GM12874 (cell line): ENCODE measurements at regions not wholly inside any gene's neighbourhood (a gene's known extent, or its start where the extent isn't known, plus 50 kb on each side); places are given as distances from the start of the nearest gene placed in this dataset.

Experiments
- CTCF ChIP-seq: IDR thresholded peaks from 2 replicates; pipeline ENCODE4 v1.5.1; 2011; ENCODE audit warnings: low read depth, mild to moderate bottlenecking, control low read depth, low read length, moderate library complexity; ENCODE audit not compliant: insufficient read depth

DNA sequence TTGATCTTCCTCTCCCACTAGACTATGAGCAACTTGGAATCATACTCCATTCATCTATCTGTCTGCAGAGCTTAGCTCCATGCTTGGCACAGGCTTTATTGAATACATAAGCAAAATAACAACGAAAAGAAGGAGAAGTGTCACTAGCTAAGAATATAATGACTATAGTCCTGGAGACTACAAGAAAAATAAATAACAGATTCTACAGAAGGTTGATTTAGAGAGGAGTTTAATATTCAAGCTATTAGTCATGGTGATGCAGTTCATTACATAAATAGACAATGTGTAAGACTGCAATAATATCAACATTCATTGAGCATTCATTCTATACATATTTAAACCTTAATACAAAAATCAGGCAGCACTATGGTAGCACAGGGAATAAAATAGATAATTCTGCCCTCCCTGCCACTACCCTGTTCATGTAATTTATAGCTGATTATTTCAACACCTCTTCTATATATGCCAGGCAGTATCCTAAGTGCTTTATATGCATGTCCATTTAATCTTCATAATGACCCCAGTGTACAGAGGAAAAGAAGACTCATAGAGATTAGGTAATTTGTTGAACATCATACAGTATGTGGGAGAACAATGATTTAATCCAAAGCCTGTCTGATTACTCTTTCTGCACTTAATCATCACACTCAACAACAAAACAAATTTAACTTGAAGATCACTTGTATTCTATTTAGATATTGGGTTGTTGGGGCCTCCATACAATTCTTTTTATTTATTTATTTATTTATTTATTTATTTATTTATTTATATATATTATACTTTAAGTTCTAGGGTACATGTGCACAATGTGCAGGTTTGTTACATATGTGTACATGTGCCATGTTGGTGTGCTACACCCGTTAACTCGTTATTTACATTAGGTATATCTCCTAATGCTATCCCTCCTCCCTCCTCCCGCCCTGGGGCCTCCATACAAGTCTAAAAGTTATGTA lies 165.3 kb downstream of the RNF152 start:
- TF ChIP-seq CTCF, result no peak

GRCh38 chr18:61724532-61724931 lies 168.3 kb downstream of the RNF152 start:
- no peak for TF ChIP-seq CTCF

DNA sequence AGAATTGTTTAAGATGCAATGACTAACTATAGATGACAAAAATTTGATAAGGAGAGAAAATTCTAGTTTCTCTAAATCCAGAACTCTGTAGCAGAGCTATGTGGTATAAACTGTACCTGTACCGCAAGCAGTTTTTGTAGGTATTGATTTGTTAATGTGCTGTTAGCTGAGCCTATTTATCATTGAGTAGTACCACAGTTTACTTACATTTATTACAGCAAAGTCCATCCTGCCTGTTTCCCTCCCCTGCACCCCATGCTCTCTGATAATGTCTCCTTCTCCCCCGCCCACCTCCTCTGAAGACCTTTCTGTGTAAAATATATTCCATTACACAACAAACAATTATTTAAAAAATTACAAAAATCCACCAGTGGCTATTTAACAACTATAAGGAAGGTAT lies 170.6 kb downstream of the RNF152 start:
- TF ChIP-seq CTCF, result no peak

DNA sequence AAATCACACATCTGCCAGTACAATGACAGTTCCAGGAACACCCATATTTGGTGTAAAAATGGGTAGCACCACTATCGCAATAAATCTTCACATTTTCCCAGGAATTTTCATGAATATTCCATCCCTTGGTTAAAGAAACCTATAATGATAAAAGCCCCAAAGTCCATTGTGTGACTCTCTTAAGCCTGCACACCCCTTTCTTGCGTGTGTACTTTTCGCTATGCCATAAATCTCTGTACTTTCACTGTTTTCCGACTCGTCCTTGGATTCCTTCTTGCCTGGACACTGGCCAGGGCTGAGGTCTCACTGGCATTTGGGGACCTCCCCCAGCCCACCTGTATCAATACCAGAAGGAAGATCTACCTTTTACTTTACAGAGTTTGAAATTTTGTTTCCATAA lies 172.3 kb downstream of the RNF152 start:
- TF ChIP-seq CTCF, result no peak

DNA sequence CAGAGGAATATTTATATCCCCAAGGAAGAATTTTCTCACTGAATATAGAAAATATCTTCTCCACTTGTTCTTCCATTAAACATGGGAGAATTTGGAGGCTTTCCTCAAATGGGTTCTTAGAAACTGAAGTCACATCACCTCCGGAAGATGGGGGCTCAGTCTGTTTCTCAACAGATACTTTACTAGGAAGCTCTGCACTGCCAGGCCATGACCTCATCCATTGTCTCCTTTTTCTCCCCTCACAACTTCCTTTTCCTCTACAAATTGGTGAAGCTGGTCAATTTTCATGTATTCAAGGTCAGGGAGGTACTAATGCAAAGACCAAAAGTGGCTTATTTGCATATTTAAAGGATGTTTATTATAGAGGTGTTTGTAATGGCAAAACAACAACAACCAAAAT lies 173.1 kb downstream of the RNF152 start:
- TF ChIP-seq CTCF, result no peak

DNA sequence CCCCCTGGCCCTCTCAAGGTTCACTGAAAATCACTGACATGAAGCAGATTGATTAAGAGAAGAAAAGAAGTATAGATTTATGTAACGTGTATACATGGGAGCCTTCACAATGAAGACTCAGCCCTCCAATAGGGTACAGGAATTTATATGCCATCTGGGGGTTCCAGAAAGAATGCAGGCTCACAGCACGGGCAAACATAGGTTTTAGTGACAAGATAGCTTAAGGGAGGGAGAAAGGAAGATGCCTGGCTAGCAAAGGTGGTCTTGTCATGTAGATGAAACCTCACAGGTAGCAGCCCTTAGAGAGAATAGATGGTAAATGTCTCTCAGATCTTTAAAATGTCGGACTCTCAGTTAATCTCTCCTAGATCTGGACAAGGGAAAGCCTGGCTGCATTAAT lies 173.9 kb downstream of the RNF152 start:
- no peak for TF ChIP-seq CTCF

DNA sequence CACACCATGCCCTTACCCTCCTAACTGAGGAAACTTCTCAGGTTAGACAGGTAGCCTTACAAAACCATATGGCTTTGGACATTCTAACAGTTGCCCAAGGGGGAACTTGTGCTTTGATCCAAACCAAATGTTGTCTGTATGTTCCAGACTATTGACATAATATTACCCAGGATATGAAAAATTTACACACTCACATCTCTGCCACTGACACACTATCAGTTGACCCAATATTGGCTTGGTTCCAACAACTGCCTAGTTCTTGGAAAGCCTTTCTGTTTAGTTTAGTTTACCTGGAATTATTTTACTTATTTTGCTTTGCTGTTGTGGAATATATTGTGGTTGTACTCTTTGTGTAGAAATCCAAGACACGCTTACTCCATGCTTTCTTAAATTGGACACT lies 178.4 kb downstream of the RNF152 start:
- no peak for TF ChIP-seq CTCF
